Thyroid gland (tissue), 4 donors: ENCODE measurements at regions not wholly inside any gene's neighbourhood (a gene's known extent, or its start where the extent isn't known, plus 50 kb on each side); places are given as distances from the start of the nearest gene placed in this dataset.

Source experiments
- POLR2A ChIP-seq, 2 donors: fragments of 450-650 bp; IDR thresholded peaks; one replicate each; pipeline ENCODE4 v1.6.1; 2017; ENCODE audit warnings: antibody characterized with exemption in 2 of 2, mild to moderate bottlenecking in 2 of 2, moderate library complexity in 1 of 2
- TF ChIP-seq, protein P1 (sequence below), 6 experiments: fragments of 200-600 bp in 3 of 6; fragments of 450-650 bp in 3 of 6; sonication (generic) in 3 of 6; IDR thresholded peaks; one replicate each; pipeline ENCODE4 v1.5.1; 2016 to 2019; ENCODE audit warnings: antibody characterized with exemption in 6 of 6, mild to moderate bottlenecking in 2 of 6, inconsistent platforms in 1 of 6, moderate library complexity in 1 of 6

DNA sequence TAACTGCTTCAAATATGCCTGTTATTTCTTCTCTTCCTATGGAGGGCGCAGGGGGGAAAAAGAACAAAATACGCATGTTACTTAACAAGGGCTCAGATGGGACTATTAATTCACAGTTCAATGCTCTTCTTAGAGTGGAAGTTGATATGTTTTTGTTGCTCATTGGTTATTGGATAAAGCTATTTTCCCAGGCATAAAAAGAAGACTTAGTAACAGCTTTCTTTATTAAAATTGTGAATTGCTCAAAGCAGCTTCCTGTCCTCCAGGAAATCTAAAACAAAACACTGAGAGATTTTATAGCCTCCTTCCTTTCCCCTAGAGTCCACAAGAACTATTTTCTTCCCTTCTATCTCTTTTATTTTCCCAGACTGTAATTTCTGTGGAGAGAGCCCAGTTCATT, 180.8 kb downstream of the SH3BP4 start:
- TF ChIP-seq, protein P1, sequence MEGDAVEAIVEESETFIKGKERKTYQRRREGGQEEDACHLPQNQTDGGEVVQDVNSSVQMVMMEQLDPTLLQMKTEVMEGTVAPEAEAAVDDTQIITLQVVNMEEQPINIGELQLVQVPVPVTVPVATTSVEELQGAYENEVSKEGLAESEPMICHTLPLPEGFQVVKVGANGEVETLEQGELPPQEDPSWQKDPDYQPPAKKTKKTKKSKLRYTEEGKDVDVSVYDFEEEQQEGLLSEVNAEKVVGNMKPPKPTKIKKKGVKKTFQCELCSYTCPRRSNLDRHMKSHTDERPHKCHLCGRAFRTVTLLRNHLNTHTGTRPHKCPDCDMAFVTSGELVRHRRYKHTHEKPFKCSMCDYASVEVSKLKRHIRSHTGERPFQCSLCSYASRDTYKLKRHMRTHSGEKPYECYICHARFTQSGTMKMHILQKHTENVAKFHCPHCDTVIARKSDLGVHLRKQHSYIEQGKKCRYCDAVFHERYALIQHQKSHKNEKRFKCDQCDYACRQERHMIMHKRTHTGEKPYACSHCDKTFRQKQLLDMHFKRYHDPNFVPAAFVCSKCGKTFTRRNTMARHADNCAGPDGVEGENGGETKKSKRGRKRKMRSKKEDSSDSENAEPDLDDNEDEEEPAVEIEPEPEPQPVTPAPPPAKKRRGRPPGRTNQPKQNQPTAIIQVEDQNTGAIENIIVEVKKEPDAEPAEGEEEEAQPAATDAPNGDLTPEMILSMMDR (IDR thresholded peaks at IDR 0.05): no peak
- no peak for TF ChIP-seq POLR2A (IDR thresholded peaks at IDR 0.05)
